IPS-NIHi7 (cell line): ENCODE measurements at regions not wholly inside any gene's neighbourhood (a gene's known extent, or its start where the extent isn't known, plus 50 kb on each side); places are given as distances from the start of the nearest gene placed in this dataset.
A peak's percentile ranks its signal among the peaks of the same experiment; 100 is the strongest.

Source experiments
- DNase-seq: peaks from one replicate; pipeline ENCODE4 v3.0.0; 2012; ENCODE audit warnings: mixed read lengths; ENCODE audit errors: extremely low spot score

DNA sequence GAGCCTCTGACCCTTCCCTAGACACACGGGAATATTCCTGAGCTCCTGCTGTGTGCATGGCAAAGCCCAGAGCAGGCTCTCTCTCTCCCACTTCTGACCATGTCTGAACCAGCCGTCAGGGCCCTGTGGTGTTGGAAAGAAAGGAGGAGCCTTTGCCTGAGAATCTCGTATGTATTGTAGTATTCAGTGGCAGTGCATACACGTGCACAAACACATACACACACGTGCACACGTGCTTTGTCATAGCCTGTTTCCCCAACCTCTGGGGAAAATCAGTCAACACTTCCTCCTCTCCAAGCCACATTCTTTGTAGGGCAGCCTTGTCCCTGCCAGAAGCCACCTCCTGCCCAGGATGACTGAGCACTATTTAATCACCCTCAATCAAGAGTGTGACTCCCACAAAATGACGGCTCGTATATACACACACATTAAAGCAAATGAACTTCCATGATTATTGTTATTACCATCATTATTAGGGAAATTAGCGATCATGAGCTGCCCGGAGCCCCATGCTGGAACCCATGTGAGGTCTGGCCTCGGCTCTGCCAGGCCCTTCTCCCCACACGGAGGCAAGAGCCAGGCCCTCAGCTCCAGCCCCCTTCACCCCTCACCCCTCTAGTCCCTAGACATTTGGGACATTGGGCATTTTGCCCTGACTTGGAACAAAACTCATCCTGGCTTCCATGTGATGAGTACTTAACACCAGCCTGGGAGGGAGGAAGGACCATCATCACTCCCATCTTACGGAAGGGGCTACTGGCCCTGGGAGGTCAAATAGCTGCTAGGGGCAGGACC lies 331.9 kb downstream of the NPHP4 start:
- DNase-seq, result no peak

DNA sequence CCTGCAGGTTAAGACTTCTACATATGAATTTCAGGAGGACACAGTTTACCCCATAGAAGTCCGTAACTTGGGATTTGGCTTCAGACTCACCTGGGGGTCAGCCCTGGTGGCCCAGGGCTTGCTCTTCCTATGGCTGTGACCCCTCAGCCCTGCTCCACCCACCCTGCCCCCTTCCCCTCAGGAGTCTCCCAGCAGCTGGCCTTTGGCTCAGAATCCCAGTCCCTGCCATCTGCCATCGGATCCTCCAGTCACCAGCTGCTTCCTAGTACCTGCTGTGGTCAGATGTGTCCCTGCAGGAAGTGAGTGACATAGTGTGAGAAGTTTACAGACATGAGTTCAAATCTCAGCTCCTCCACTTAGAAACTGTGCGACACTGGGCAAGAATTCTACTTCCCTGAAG lies 332.6 kb downstream of the NPHP4 start:
- DNase-seq, result no peak

DNA sequence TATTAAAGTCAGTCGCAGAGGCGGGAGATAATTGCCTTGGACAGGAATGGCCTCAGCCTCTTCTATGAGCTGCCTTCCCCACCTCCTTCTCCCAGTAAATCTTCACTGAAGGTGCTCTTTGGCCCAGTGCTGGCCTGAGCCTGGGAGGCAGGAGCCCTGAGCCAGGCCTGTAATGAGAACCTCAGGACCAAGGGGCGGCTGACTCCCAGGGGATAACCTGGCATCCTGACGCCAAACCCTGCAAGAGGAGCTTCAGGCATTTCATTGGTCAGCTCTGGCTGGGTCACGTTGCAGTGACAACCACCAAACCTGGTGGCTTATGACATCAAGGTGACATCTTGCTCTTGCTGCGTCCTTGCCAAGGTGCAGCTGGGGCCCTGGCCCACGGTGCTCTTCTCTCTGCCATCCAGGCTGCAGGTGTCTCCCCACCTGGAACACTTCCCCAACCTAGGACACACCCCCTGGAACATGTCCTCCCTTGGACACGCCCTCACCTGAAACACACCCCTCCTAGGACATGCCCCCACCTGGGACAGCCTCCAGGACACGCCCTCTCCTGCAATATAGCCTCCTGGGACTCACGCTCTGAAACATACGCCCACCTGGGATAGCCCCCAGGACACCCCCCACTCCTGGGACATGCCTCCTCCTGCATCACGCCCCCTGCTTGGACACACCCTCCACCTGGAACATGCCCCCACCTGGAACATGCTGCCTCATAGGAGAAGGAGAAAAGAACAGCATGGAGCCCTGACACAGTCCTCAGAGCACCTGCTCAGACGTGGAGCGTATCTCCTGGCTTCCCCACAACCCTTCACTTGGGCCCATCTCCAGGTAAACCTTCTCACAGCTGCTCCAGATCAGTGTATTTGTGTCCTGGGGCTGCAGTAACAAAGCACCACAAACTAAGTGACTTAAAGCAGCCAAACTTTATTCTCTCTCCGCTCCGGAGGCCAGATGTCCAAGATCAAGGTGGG lies 333.6 kb downstream of the NPHP4 start:
- peak; percentile 55 for DNase-seq

DNA sequence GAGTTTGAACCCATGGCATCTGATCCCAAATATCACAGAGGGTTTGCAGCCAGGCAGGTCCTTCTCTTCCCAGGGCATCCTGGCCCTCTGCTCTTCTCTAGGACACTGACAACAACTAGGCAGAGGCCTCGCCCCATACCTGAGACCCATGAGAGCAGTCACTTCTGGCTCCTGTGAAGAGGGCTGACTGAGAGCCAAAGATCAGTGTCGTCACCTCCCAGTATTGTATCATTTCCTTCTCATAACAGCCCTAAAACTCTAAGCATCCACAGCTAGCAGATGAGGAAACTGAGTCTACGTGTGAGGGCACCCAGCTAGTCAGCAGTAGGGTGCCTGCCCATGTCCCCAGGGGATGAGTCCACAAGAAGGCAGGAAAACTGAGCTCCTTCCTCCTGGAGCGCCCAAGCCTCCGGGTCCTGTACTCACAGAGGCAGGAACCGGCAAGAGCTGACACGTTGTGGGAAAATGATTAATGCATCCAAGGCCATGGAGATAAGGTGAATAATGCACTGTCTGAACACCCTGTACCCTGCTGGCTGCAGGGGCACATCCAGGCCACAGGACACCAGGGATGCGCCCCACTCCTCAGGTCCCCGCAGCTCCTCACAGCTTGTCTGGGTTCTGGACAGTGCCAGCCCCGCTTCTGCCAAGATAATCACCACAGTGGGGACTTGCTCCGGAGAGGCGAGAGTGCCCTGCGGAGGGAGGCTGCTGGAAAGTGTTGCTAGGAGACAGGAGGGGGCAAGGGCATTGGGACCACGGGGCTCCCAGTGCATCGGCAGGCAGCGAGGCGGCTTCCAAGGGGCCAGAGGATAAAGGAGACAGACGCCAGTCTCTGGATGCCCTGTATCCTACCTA lies 340.0 kb downstream of the NPHP4 start:
- no peak for DNase-seq

DNA sequence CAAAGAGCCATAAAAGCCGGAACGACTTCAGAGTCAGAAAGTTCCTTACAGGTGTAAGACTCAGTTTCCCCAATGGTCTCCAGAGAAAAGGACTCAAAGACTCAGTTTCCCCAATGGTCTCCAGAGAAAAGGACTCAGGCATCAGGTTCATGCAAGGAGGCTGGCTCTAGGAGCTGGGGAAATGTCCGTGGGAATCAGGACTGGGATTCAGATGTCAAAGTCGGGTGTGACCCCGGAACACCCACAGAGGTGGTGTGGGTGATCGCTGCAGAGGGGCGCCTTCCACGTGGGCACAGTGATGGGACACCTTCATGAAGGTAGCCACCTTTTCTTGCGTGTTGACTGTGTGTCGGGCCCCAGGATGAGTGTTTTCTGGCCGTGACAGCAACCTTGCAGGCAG lies 340.8 kb downstream of the NPHP4 start:
- DNase-seq, result no peak

DNA sequence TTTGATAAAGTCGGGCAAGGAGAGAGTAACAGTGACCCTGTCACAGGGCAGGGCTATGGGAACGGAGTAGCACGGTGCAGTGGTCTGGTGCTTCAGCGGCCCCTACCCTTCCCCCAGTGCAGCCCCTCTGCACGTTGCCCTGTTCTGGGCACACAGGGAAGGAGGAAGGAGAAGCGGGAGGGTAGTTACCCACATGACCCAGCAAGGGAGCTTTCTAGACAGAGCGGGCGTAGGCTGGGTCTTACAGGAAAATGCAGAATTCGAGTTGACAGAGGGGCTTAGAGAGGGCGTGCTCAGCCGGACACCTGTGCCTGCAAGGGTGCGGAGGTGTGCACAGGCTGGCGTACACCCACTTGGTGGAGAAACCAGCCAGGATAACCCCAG lies 341.2 kb downstream of the NPHP4 start:
- no peak for DNase-seq

DNA sequence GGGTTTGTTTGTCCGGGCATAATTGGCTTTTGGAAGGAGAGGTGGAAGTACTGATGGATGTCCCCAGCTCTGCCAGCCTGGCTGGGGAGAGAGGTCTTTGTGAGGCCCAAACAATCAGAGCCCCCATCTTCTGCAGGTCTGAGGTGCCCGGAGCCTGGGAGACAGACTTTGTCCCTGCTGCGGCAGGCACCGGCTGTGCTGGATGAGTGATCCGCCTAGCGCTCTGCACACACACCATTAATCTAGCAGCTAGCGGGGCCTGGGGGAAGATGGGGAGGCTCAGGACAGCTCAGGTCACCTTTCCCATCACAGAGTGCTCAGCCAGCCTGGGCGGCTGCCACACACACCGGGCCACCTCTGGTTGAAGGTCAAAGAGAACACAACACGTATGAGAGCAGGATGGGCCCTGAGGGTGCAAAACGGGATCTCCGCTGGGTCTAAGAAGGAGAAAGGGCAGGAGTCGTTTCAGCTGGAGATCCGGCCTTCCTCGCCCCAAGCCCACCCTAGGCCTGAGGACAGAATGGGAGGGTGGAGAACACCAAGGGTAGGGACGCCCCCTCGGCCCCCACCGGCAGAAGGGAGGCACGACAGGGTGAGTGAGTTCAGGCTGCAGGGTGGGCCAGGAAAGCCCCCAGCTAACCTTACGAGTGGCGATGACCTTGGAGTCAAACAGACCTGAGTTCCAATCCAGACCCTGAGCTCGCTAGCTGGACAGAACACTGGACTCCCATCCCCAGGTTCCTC lies 341.8 kb downstream of the NPHP4 start:
- no peak for DNase-seq

DNA sequence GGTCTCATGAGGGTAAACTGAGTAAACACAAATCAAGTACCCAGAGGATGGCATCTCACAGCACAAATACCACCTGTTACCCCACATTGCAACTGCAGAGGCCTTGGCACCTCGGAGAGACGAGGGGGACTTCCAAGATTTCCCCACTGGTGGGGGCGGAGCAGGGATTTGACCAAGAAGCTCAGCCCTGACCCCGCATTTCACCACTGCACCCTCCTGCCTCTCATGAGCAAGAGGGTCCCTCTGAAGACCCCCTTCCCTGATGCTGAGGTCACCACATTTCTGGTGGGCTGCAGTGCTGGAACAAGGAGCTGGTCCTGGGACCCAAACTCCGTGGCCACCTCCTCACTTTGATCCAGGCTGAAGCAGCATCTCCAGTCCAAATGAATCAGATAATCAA lies 342.4 kb downstream of the NPHP4 start:
- no peak for DNase-seq

DNA sequence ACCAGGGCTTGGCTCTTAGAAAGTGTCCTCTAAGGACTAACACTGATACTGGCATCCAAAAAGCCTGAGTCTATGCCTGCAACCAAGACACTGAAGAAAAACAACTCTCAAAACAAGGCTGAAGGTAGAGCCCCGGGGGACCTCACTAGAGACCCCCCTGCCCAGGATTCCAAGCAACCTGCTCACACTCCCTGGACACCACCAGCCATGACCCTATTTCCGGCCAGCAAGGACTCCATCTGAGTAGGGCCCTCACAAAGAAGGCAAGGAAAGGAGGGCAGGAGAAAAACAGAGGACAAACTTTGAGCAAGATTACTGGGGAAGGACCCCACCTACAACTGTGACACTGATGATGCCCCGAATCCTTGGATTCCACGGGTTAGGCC lies 343.1 kb downstream of the NPHP4 start:
- DNase-seq, result no peak

DNA sequence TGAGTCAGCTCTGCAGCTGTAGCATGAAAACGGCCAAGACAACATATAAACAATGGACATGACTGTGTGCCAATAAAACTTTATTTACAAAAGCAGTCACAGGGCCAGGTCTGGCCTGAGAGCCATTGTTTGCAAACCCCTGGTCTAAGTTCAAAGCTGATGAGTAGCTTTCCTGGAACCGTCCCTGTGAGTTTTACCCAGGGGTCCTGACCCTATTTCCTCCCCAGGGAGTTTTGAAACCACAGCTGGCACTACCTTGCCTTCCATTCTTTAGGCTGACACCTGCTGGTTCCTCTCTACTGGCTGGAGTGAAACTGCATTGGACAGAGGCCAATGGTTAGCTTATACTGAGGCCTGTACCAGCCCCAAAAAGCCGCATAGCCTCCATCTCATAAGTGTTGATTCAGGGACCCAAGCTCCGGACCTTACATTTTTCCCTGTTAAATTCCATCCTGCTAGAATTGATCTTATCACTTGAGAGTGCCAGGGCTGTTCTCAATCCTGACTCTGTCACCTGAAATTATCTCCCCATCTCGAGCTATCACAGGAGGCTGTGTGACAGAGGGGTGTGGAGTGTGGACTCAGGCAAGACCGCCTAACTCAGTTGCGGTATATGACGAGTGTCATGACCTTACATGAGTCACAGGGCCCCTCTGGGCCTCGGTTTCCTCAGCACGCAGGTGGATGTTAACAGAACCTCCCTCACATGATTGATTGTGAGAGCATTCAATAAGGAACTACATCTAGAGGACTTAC lies 343.6 kb downstream of the NPHP4 start:
- peak; percentile 8 for DNase-seq

DNA sequence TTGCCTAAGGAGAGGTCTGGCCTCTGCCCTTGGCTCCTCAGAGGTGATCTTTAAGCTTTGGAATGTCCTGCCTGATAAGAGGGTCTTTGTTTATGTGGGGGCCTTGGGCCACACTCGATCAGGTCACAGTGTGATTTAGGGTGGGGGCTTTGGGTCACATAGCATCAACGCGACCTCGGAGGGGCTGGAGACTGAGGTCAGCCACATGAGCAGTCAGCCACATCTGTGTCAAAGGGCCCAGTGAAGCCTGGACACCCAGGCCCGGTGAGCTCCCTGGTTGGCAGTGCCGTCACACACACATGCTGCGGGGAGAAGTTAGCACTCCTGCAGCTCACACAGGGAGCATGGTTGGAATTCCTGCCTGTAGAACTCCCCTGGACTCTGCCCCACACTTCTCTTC lies 345.0 kb downstream of the NPHP4 start:
- DNase-seq, result no peak

DNA sequence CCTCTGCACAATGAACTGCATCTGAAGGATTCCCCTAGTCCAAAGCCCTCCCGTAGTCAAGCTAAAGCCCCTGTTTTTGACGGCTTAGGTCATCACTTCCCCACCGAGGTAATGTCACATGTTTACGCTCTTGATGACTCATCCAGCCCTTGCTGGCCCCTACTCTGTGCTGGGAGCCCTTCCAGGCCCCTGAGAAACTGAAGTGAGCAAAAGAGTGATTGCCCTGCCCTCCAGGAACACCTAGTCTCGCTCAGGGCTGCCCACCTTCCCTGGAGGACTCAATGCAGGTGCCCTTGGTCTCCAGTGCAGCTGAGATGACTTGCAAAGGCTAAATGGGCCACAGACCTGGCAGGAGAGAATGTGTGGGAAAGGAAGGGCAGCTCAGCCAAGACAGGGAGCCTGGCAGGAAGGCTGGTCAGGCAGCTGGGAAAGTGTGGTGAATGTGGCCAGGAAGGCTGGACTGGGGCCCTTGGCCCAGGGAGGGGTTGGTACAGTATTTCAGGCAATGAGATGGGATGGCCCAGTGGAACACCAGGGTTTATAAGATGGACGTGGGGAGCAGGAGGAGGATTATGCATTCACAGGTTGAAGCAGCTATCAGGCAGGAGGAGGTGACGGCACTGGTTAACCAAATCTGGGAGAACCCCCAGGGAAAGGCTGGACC lies 345.6 kb downstream of the NPHP4 start:
- peak; percentile 45 for DNase-seq

DNA sequence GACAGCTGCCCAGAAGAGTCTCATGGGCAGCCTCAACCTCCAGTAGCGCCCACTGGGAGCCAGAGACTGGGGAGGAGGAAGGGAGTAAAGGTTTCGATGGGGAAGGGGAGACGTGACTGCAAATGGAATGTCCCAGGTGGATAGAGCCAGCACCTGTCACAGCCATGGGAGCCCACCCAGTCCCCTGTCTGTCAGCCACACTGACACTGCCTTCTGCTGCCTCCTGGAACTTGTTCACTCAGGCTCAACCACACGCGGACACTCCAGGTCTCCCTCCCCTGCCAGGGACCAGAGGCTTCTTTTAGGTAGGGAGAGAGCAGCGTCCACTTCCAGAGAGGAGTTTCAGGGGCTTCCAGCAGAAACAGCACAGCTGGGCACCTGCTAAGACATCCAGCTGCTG lies 346.3 kb downstream of the NPHP4 start:
- DNase-seq, result no peak

DNA sequence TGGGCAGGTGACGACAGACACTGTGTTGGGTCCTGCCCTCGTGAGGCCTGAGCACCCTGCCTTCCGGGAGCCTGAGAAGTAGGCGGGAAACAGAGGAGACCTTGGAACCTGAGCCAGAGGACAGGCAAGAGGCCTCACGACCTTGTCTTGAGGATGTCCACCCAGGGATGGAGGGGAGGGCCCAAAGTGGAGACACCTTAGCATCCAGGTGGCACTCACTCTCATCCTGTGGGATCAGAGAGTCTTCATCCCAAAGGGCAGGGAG lies 347.2 kb downstream of the NPHP4 start:
- DNase-seq, result no peak

DNA sequence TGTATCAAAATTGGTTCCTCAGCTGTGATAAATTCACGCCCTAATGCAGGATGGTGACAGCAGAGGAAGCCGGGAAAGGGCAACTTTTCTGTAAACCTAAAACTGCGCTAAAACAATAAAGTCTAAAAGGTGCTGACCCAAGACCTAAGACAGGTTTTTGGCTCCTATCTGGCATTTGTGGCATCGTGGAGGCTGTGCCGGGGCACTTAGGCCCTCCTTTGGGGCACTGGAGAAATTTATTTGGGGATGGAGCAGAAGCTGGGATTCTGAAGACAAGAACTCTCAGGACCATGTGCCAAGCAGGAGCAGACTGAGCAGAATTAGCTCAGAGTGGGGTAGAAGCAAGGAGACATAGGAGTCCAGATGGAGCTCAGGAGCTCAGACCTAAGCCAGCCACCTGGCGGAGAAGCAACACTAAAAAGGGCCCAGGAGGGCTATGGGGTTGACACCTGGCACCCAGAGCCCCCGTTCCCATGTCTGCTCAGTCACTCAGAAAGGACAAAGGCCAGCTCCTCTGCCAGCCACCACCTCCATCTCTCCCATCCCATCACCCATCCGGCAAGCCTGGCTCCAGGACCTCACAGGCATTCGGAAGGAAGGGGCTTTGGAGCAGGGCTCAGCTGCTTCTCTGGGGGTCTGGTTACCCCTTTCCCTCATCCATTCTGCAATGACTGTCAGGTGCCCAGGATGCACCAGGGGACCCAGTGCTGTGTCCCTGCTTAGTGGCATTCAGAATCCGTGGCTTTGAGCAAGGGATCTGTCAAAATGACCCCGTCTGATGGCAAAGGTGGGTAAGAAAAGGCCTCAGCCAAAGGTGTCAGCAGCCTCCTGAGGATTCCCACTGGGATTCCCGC lies 347.7 kb downstream of the NPHP4 start:
- no peak for DNase-seq

DNA sequence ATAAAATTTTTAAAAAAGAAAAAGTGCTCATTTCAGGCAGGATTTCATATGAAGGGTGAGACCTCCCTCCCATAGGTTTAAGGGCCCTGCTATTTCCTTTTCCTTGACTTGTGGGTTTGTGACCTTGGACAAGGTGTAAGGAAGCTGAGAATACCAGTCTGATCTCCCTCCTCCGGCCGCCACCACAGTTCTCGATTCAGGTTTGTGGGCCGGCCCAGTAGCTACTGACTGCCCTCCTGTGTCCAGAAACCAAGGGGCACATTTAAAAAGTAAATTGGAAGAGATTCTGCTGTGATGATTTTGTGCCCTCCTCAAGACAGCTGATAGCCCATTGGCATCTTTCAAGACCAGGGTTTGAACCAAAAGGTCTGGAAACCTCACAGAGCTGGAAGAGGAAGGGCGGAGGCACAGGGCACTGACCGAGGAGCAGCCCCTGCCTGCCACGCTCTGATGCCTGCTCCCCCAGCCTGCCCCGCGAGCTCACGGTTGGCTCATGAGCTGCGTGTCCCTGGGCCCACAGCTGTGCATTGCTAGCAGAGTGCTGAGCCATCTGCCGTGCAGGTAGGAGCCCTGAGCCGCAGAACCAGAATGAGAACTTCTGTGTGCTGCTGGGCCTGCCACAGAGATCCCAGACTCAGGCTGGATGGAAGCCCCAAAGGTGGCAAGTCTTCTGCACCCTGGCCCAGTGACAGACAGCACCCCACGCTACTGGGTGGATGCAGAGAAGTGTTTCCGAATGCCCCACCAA lies 348.7 kb downstream of the NPHP4 start:
- no peak for DNase-seq

DNA sequence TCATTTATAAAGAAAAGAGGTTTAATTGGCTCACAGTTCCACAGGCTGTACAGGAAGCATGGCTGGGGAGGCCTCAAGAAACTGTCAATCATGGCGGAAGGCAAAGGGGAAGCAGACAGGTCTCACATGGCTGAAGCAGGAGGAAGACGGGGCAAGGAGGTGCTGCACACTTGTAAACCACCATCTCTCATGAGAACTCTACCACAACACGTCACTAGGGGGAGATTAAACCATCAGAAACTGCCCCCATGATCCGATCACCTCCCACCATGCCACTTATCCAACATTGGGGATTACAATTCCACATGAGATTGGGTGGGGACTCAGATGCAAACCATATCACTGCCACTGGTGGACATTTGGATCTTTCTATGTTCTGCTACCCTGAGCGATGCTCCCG lies 351.4 kb downstream of the NPHP4 start:
- DNase-seq, result no peak

DNA sequence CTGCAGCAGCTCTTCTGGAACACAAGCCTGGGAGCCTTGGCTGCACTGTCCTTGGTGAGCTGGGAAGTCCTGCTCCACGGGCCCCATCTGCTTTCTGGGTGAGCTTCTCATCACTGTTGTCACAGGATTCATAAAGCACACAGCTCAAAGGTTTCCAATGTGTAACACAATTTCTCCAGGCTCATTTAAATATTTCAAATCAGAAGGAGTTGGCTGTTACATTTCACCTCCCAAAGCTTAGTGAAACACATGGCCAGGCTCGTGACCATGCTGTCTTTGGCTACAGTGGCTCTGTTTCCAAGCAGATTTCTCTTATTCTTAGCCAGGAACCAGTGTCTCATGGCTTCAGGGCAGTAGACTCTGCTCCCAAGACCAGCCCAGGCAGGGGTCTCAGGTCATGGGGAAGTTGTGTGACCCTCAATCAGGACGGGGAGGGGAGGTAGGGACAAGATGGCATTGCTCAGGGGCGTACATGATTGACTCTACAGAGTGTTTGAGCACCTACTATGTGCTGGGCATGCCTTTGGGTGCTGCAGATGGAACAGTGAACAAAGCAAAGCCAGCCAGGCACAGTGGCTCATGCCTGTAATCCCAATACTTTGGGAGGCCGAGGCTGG lies 353.0 kb downstream of the NPHP4 start:
- DNase-seq, result no peak
